Omental fat pad (tissue), 3 donors: ENCODE measurements at regions not wholly inside any gene's neighbourhood (a gene's known extent, or its start where the extent isn't known, plus 50 kb on each side); places are given as distances from the start of the nearest gene placed in this dataset.
"Not testable (repeated sequence)": the region's sequence is repeated elsewhere in the genome, so short reads cannot be mapped to it uniquely, and the experiment has no call there.

Experiments used
- ATAC-seq: fragments of 150-250 bp; one replicate; pipeline ENCODE4 v1.9.1; 2016; ENCODE audit warnings: mild to moderate bottlenecking, moderate library complexity; ENCODE audit not compliant: low FRiP score
- DNase-seq: peaks from one replicate; pipeline ENCODE4 v3.0.0-alpha.2; 2019; ENCODE audit warnings: low spot score
- TF ChIP-seq, protein P1 (sequence below), 3 donors: fragments of 450-650 bp; IDR thresholded peaks; one replicate each; pipeline ENCODE4 v1.5.1; 2016 to 2017; ENCODE audit warnings: antibody characterized with exemption in 3 of 3, mild to moderate bottlenecking in 3 of 3, moderate library complexity in 2 of 3

DNA sequence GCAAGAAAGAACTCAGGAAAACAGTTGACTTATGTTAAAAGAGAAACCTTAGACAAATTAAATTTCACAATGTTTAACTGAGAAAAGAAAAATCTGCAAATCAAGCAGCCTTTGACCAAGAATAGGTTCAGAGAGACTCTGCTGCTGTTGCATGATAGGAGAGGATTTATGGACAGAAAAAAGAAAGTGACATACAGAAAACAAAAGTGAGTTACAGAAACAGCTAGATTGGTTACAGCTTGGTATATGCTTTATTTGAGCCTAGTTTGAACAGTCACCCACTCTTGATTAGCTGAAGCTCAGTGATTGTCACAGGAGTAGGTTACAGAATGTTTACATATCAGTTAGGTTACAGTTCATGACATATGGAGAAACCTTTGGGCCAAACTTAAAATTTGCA lies 258.2 kb upstream of the SPOPL start:
- TF ChIP-seq, protein P1, sequence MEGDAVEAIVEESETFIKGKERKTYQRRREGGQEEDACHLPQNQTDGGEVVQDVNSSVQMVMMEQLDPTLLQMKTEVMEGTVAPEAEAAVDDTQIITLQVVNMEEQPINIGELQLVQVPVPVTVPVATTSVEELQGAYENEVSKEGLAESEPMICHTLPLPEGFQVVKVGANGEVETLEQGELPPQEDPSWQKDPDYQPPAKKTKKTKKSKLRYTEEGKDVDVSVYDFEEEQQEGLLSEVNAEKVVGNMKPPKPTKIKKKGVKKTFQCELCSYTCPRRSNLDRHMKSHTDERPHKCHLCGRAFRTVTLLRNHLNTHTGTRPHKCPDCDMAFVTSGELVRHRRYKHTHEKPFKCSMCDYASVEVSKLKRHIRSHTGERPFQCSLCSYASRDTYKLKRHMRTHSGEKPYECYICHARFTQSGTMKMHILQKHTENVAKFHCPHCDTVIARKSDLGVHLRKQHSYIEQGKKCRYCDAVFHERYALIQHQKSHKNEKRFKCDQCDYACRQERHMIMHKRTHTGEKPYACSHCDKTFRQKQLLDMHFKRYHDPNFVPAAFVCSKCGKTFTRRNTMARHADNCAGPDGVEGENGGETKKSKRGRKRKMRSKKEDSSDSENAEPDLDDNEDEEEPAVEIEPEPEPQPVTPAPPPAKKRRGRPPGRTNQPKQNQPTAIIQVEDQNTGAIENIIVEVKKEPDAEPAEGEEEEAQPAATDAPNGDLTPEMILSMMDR (IDR thresholded peaks at IDR 0.05): no peak
- no peak for ATAC-seq
- no peak for DNase-seq

DNA sequence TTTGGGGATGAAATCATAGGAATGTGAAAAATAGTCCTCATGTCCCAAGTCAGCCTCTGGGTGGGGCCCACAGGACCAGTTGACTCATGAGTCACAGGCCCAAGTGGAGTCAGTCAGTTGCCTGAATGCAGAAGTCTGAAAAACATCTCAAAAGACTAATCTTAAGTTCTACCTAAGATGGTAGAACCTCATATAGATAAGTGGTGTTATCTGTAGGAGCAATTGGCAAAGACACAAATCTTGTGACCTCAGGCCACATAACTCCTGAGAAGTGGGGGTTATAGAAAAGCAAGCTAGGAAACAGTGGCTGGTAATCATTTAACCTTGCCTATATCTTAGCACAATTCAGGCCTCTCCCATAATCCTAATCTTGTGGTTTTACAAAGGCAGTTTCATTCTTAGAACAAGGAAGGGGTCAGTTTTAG lies 257.1 kb upstream of the SPOPL start:
- DNase-seq: no peak
- ATAC-seq: no peak
- TF ChIP-seq, protein P1 (IDR thresholded peaks at IDR 0.05): no peak

DNA sequence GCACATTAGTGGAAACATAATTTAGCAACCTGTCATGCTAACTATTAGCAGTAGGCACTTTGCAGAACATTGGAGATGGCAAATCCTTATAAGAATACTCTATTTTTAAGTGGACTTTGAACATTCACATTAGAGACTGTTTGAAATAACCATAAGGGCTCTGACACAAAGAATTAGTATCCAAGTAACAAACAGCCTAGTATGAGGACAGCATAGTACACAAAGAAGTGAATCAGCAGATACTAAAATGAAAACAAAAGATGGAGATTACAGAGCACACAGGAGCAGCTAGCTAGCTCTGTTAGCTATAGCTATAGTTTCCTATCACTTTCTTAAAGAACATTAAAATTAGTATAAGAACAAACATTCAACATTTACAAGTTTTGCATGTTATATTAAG lies 256.3 kb upstream of the SPOPL start:
- no peak for ATAC-seq
- no peak for DNase-seq
- TF ChIP-seq, protein P1 (IDR thresholded peaks at IDR 0.05): no peak

DNA sequence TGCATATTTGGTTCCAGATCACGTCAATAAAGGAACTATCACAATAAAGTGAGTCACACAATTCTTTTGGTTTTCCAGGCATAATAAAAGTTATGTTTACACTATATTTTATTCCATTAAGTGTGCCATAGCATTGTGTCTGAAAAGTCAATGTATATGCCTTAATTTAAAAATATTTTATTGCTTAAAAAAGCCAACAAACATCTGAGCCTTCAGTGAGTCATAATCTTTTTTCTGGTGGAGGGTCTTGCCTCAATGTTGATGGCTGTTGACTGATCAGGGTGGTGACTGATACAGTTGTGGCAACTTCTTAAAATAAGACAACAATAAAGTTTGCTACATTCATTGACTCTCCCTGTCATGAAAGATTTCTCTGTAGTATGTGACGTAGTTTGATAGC lies 254.3 kb upstream of the SPOPL start:
- DNase-seq (no peak), ATAC-seq (no peak)
- TF ChIP-seq, protein P1 (IDR thresholded peaks at IDR 0.05): no peak

DNA sequence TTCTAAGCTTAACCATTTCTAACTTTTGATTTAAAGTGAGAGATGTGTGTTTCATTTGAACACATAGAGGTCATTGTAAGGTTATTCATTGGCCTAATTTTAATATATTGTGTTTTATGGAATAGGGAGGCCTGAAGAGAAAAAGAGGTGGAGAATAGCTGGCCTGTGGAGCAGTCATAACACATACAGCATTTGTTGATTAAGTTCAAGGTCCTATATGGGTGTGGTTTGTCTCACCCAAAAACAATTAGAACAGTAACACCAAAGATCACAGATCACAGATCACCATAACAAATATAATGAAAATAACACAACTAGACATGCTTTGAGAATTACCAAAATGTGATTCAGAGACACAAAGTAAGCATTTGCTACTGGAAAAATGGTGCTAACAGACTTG lies 252.4 kb upstream of the SPOPL start:
- DNase-seq (no peak), ATAC-seq (no peak)
- TF ChIP-seq, protein P1 (IDR thresholded peaks at IDR 0.05): no peak

DNA sequence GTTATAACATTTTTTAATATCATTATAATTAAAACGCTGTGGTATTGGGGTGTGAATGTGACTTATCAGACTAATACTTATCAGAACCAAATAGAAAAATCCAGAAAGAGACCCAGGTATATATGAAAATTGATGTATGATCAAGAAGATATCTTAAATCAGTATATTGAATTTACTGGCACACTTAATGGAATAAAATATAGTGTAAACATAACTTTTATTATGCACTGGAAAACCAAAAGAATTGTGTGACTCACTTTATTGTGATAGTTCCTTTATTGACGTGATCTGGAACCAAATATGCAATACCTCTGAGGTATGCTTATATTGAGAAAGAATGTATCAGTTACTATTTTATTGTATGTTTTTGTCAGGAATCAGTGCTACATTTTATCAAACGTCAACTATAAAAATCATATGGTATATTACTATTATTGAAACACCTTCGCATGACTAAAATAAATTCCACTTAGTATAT lies 250.7 kb upstream of the SPOPL start:
- ATAC-seq, DNase-seq: not testable (repeated sequence)

DNA sequence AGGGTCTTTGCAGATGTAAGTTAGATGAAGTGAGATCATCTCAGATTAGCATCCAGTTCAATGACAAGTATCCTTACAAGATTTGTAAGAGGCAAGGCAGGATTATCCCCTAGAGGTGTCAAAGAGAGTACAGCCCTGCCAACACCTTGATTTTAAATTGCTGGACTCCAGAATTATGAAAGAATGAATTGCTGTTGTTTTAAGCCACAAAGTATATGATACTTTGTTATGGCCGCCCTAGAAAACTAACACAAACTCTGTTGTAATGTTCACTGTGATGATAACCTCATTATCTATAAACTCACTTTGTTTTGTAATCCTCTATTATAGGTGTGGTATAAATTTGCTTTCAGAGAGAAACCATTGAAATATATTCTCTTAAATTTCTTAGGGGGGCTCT lies 249.0 kb upstream of the SPOPL start:
- DNase-seq: no peak
- ATAC-seq: no peak
- TF ChIP-seq, protein P1 (IDR thresholded peaks at IDR 0.05): no peak

DNA sequence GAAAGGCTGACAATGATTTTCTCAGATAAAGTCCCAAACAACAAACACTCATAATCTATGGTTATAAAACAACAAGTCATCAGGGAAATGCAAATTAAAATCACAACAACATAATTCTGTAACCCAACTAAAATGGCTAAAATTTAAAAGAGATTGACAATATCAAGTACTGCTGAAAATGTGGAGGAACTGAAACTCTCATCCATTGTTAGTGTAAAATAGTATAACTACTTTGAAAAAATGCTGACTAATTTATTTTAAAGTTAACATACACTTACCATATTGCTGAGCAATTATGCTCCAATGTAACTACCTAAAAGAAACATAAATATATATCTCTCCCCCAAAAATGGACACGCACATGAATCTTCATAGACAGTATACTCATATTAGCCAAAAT lies 245.9 kb upstream of the SPOPL start:
- ATAC-seq (no peak), DNase-seq (no peak)
- TF ChIP-seq, protein P1 (IDR thresholded peaks at IDR 0.05): no peak
